Endodermal cell (in vitro differentiated cells): ENCODE measurements at regions not wholly inside any gene's neighbourhood (a gene's known extent, or its start where the extent isn't known, plus 50 kb on each side); places are given as distances from the start of the nearest gene placed in this dataset.
A peak's percentile ranks its signal among the peaks of the same experiment; 100 is the strongest.

Experiments
- DNase-seq: peaks from one replicate; pipeline ENCODE4 v3.0.0-alpha.2; 2017
- H3K27ac ChIP-seq: 2 replicates; pipeline ENCODE4 v1.5.1; 2013; ENCODE audit warnings: mild to moderate bottlenecking, low read depth, low read length, moderate library complexity
- H3K27me3 ChIP-seq: 2 replicates; pipeline ENCODE4 v1.6.1; 2013; ENCODE audit warnings: mild to moderate bottlenecking, low read length, moderate library complexity; ENCODE audit not compliant: insufficient read depth, control insufficient read depth, poor library complexity, severe bottlenecking
- H3K36me3 ChIP-seq: 2 replicates; pipeline ENCODE4 v1.7.0; 2013; ENCODE audit warnings: mild to moderate bottlenecking, low read length, moderate library complexity; ENCODE audit not compliant: control insufficient read depth, insufficient read depth
- H3K4me1 ChIP-seq: one replicate; pipeline ENCODE4 v1.7.0; 2013; ENCODE audit warnings: low read length; ENCODE audit not compliant: control insufficient read depth, insufficient read depth
- H3K4me3 ChIP-seq: 2 replicates; pipeline ENCODE4 v1.5.1; 2013; ENCODE audit warnings: mild to moderate bottlenecking, low read length, moderate library complexity
- H3K9ac ChIP-seq: 2 replicates; pipeline ENCODE4 v1.6.1; 2013; ENCODE audit warnings: mild to moderate bottlenecking, low read length, moderate library complexity; ENCODE audit not compliant: poor library complexity, severe bottlenecking; ENCODE audit errors: extremely low read depth
- H3K9me3 ChIP-seq: 2 replicates; pipeline ENCODE4 v1.6.1; 2013; ENCODE audit warnings: mild to moderate bottlenecking, low read length, moderate library complexity; ENCODE audit not compliant: control insufficient read depth
- H3K27ac Mint-ChIP-seq: 2 replicates; pipeline ENCODE4 v1.8.0; 2020; ENCODE audit warnings: mixed read lengths
- H3K27me3 Mint-ChIP-seq: 2 replicates; pipeline ENCODE4 v1.8.0; 2021; ENCODE audit warnings: mild to moderate bottlenecking, mixed read lengths; ENCODE audit not compliant: insufficient read depth
- H3K36me3 Mint-ChIP-seq: 2 replicates; pipeline ENCODE4 v1.8.0; 2020; ENCODE audit warnings: low read depth, mixed read lengths
- H3K4me1 Mint-ChIP-seq: 2 replicates; pipeline ENCODE4 v1.8.0; 2020; ENCODE audit warnings: mixed read lengths
- H3K4me3 Mint-ChIP-seq: 2 replicates; pipeline ENCODE4 v1.8.0; 2020; ENCODE audit warnings: mild to moderate bottlenecking, moderate library complexity, mixed read lengths
- H3K9me3 Mint-ChIP-seq: 2 replicates; pipeline ENCODE4 v1.8.0; 2020; ENCODE audit warnings: mild to moderate bottlenecking, mixed read lengths
- WGBS, 2 experiments: methylation state at CpG; one replicate each; pipeline versions ENCODE4 v1.1.5 to v1.1.7; 2013; ENCODE audit warnings: missing lambda C conversion rate in 2 of 2, mixed read lengths in 1 of 2; ENCODE audit not compliant: insufficient coverage in 1 of 2, insufficient read length in 1 of 2; 5-methylcytosine and 5-hydroxymethylcytosine counted together
- TF ChIP-seq, protein P1 (sequence below): fragments of 200-600 bp; sonication (generic); conservative IDR thresholded peaks from 2 replicates; pipeline ENCODE4 v1.5.0; 2021; ENCODE audit warnings: antibody characterized with exemption, mild to moderate bottlenecking

DNA sequence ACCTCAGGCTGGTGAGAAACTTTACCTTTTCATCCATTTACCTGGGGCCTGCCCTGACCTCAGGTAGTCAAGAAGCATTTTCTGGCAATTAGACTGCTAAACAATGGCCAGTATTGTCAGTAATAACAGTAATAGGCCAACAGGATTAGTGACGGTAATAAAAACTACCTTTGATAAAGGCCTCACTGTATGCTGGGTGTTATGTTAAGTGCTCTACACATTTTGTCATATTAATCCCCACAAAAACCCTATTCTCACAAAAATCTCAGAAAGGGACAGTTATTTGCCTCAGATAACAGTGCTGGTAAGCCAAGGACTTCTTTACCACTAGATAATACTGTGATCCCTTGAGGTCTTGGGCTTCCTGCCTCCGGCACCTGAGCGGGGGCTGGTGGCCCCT, 191.4 kb downstream of the FOXD2 start:
- no peak overlapping the region for H3K9ac ChIP-seq
- no peak overlapping the region for H3K4me3 ChIP-seq
- no peaks in the 10 kb centered on the region for H3K9me3 ChIP-seq
- peaks cover 1% of the 10 kb centered on the region for H3K4me1 Mint-ChIP-seq
- no peak overlapping the region for H3K4me3 Mint-ChIP-seq
- peak; percentile 4 for DNase-seq
- H3K27ac Mint-ChIP-seq = no peak overlapping the region
- 96 to 100% methylated on average over 1 to 3 of the region's 3 CpGs for WGBS, 2 experiments
- H3K27me3 ChIP-seq = peaks cover 26% of the 10 kb centered on the region
- H3K27me3 Mint-ChIP-seq = peaks cover 26% of the 10 kb centered on the region
- H3K9me3 Mint-ChIP-seq = no peaks in the 10 kb centered on the region
- TF ChIP-seq, protein P1, sequence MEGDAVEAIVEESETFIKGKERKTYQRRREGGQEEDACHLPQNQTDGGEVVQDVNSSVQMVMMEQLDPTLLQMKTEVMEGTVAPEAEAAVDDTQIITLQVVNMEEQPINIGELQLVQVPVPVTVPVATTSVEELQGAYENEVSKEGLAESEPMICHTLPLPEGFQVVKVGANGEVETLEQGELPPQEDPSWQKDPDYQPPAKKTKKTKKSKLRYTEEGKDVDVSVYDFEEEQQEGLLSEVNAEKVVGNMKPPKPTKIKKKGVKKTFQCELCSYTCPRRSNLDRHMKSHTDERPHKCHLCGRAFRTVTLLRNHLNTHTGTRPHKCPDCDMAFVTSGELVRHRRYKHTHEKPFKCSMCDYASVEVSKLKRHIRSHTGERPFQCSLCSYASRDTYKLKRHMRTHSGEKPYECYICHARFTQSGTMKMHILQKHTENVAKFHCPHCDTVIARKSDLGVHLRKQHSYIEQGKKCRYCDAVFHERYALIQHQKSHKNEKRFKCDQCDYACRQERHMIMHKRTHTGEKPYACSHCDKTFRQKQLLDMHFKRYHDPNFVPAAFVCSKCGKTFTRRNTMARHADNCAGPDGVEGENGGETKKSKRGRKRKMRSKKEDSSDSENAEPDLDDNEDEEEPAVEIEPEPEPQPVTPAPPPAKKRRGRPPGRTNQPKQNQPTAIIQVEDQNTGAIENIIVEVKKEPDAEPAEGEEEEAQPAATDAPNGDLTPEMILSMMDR = no peak
- no peak overlapping the region for H3K27ac ChIP-seq
- H3K36me3 ChIP-seq = no peaks in the 10 kb centered on the region
- H3K36me3 Mint-ChIP-seq = no peaks in the 10 kb centered on the region
- no peaks in the 10 kb centered on the region for H3K4me1 ChIP-seq

GRCh38 chr1:47630346-47630745, 192.5 kb downstream of the FOXD2 start:
- H3K9ac ChIP-seq = no peak overlapping the region
- no peaks in the 10 kb centered on the region for H3K9me3 ChIP-seq
- no peak overlapping the region for H3K27ac ChIP-seq
- 93 to 94% methylated on average over 3 to 4 of the region's 4 CpGs for WGBS, 2 experiments
- H3K36me3 ChIP-seq = no peaks in the 10 kb centered on the region
- H3K27me3 ChIP-seq = peaks cover 24% of the 10 kb centered on the region
- no peaks in the 10 kb centered on the region for H3K36me3 Mint-ChIP-seq
- H3K4me3 Mint-ChIP-seq = no peak overlapping the region
- TF ChIP-seq, protein P1 = no peak
- peaks cover 1% of the 10 kb centered on the region for H3K4me1 Mint-ChIP-seq
- no peak overlapping the region for H3K4me3 ChIP-seq
- H3K27me3 Mint-ChIP-seq = peaks cover 28% of the 10 kb centered on the region
- no peak overlapping the region for H3K27ac Mint-ChIP-seq
- H3K4me1 ChIP-seq = no peaks in the 10 kb centered on the region
- DNase-seq = peak; percentile 13
- no peaks in the 10 kb centered on the region for H3K9me3 Mint-ChIP-seq

- H3K36me3 ChIP-seq = no peaks in the 10 kb centered on the region
- H3K36me3 Mint-ChIP-seq = no peaks in the 10 kb centered on the region
- no peak overlapping the region for H3K4me3 Mint-ChIP-seq
- 82 to 89% methylated on average over 14 to 17 of the region's 17 CpGs for WGBS, 2 experiments
- H3K27ac ChIP-seq = no peak overlapping the region
- H3K9ac ChIP-seq = no peak overlapping the region
- H3K9me3 Mint-ChIP-seq = no peaks in the 10 kb centered on the region
- H3K27me3 Mint-ChIP-seq = peaks cover 37% of the 10 kb centered on the region
- peaks cover 34% of the 10 kb centered on the region for H3K27me3 ChIP-seq
- H3K4me1 ChIP-seq = no peaks in the 10 kb centered on the region
- no peak for DNase-seq
- TF ChIP-seq, protein P1 = no peak
- peaks cover 1% of the 10 kb centered on the region for H3K4me1 Mint-ChIP-seq
- H3K9me3 ChIP-seq = no peaks in the 10 kb centered on the region
- no peak overlapping the region for H3K27ac Mint-ChIP-seq
- no peak overlapping the region for H3K4me3 ChIP-seq
These were observed 193.7 kb downstream of the FOXD2 start for GRCh38 chr1:47631411-47631995.
